Prostate gland (tissue), 2 donors: ENCODE measurements at regions not wholly inside any gene's neighbourhood (a gene's known extent, or its start where the extent isn't known, plus 50 kb on each side); places are given as distances from the start of the nearest gene placed in this dataset.

ENCODE experiments used
- DNase-seq: peaks from one replicate; pipeline ENCODE4 v3.0.0-alpha.2; 2019; ENCODE audit warnings: low spot score
- H3K27ac ChIP-seq, 2 donors: fragments of 200-600 bp; sonication (generic); 2 replicates each; pipeline ENCODE4 v1.5.1; 2017 to 2019
- H3K27me3 ChIP-seq: fragments of 200-600 bp; sonication (generic); replicated peaks from 2 replicates; pipeline ENCODE4 v1.5.1; 2019; ENCODE audit not compliant: insufficient read depth
- H3K36me3 ChIP-seq, 2 donors: fragments of 200-600 bp; sonication (generic); 1 replicate in 1 of 2; 2 replicates in 1 of 2; pipeline versions ENCODE4 v1.5.1 to v1.8.1; 2017 to 2019
- H3K4me1 ChIP-seq: fragments of 200-600 bp; sonication (generic); replicated peaks from 2 replicates; pipeline ENCODE4 v1.5.1; 2019
- H3K4me3 ChIP-seq, 2 donors: fragments of 200-600 bp; sonication (generic); 2 replicates each; pipeline ENCODE4 v1.5.1; 2017 to 2019
- H3K9me3 ChIP-seq: fragments of 200-600 bp; sonication (generic); 2 replicates; pipeline ENCODE4 v1.5.1; 2017
- CTCF ChIP-seq, 4 experiments: fragments of 200-600 bp in 2 of 4; fragments of 450-650 bp in 2 of 4; sonication (generic) in 2 of 4; IDR thresholded peaks; 1 replicate in 3 of 4; 2 replicates in 1 of 4; pipeline ENCODE4 v1.5.1; 2016 to 2019; ENCODE audit warnings: antibody characterized with exemption in 4 of 4, mild to moderate bottlenecking in 2 of 4, moderate library complexity in 2 of 4
- POLR2A ChIP-seq: fragments of 450-650 bp; IDR thresholded peaks from one replicate; pipeline ENCODE4 v1.6.1; 2016; ENCODE audit warnings: antibody characterized with exemption, mild to moderate bottlenecking
- POLR2AphosphoS5 ChIP-seq: sonication (generic); formaldehyde crosslinking; IDR thresholded peaks from one replicate; pipeline ENCODE4 v1.6.1; 2017; ENCODE audit warnings: antibody characterized with exemption
- WGBS: methylation state at CpG from one replicate; pipeline ENCODE4 v1.1.5; 2018; 5-methylcytosine and 5-hydroxymethylcytosine counted together
- intact Hi-C: fragments of 100-400 bp; cut with DNase I; formaldehyde crosslinking; loops from one replicate; pipeline ENCODE4 v1.14.2; 2022

GRCh38 chr2:133787207-133787606, 218.9 kb upstream of the NCKAP5 start:
- no peak for TF ChIP-seq POLR2A
- TF ChIP-seq POLR2AphosphoS5, result no peak
- TF ChIP-seq CTCF (IDR thresholded peaks at IDR 0.05), result no peak
- no peaks in the 10 kb centered on the region for H3K4me1 ChIP-seq
- H3K9me3 ChIP-seq, result no peaks in the 10 kb centered on the region
- no peak overlapping the region for H3K4me3 ChIP-seq
- DNase-seq, result no peak
- intact Hi-C loops, result loop anchor here (10.0 kb wide), 1 partner anchor 212 kb away; no protein-coding TSS in a partner anchor
- H3K36me3 ChIP-seq, result no peaks in the 10 kb centered on the region
- H3K27ac ChIP-seq, result no peak overlapping the region
- no peaks in the 10 kb centered on the region for H3K27me3 ChIP-seq

DNA sequence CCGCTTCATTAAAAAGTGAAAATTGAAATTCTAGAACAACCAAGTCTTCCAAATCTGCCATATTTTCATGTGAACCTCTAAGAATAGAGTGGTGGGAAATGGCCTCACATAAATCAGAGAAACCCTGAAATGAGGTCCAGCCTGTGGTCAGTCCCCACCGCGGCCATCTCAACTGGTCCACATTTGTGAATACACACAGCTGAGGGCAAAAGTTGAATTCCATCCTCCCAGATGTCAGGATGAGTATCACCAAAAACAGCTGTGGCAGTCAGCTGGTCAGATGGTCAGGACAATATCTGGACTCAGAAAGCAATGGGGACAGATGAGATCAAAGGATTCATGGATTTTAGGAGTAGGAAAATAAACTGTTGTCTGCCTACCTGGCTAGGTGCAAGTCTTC, 219.4 kb upstream of the NCKAP5 start:
- WGBS, result 92% methylated on average over 3 of the region's 3 CpGs
- intact Hi-C loops, result loop anchor here (10.0 kb wide), 1 partner anchor 213 kb away; no protein-coding TSS in a partner anchor

GRCh38 chr2:133788386-133788785, 220.1 kb upstream of the NCKAP5 start:
- 53% methylated on average over 1 of the region's 1 CpG for WGBS
- Histone ChIP-seq H3K9me3 (no peaks in the 10 kb centered on the region), H3K27me3 (no peaks in the 10 kb centered on the region), H3K4me3 (no peak overlapping the region), H3K36me3 (no peaks in the 10 kb centered on the region), H3K27ac (no peak overlapping the region), H3K4me1 (no peaks in the 10 kb centered on the region)
- no peak for DNase-seq
- TF ChIP-seq POLR2AphosphoS5 (no peak), CTCF (IDR thresholded peaks at IDR 0.05) (no peak), POLR2A (no peak)
- intact Hi-C loops, result loop anchor here (10.0 kb wide), 1 partner anchor 214 kb away; no protein-coding TSS in a partner anchor

More for the DNA sequence above, 219.4 kb upstream of the NCKAP5 start:
- DNase-seq, result no peak
- H3K36me3 ChIP-seq, result no peaks in the 10 kb centered on the region
- no peaks in the 10 kb centered on the region for H3K9me3 ChIP-seq
- no peaks in the 10 kb centered on the region for H3K27me3 ChIP-seq
- TF ChIP-seq POLR2A (no peak), CTCF (IDR thresholded peaks at IDR 0.05) (no peak), POLR2AphosphoS5 (no peak)
- no peak overlapping the region for H3K27ac ChIP-seq
- H3K4me1 ChIP-seq, result no peaks in the 10 kb centered on the region
- no peak overlapping the region for H3K4me3 ChIP-seq

GRCh38 chr2:133789743-133790142, 221.5 kb upstream of the NCKAP5 start:
- Histone ChIP-seq H3K27ac (no peak overlapping the region), H3K4me1 (no peaks in the 10 kb centered on the region), H3K4me3 (no peak overlapping the region), H3K36me3 (no peaks in the 10 kb centered on the region), H3K27me3 (no peaks in the 10 kb centered on the region), H3K9me3 (no peaks in the 10 kb centered on the region)
- 58% methylated on average over 4 of the region's 4 CpGs for WGBS
- TF ChIP-seq POLR2A (no peak), CTCF (IDR thresholded peaks at IDR 0.05) (no peak)
- intact Hi-C loops, result loop anchor here (10.0 kb wide), 1 partner anchor 215 kb away; no protein-coding TSS in a partner anchor
- no peak for DNase-seq

- no peaks in the 10 kb centered on the region for H3K36me3 ChIP-seq
- H3K27me3 ChIP-seq, result no peaks in the 10 kb centered on the region
- intact Hi-C loops, result no loop called here
- no peaks in the 10 kb centered on the region for H3K9me3 ChIP-seq
- TF ChIP-seq POLR2A (no peak), CTCF (IDR thresholded peaks at IDR 0.05) (no peak), POLR2AphosphoS5 (no peak)
- 77% methylated on average over 1 of the region's 1 CpG for WGBS
- H3K4me1 ChIP-seq, result no peaks in the 10 kb centered on the region
- H3K27ac ChIP-seq, result no peak overlapping the region
- H3K4me3 ChIP-seq, result no peak overlapping the region
- DNase-seq, result no peak
Measured at GRCh38 chr2:133790711-133791110, 222.4 kb upstream of the NCKAP5 start.
